WTC11 (cell line): ENCODE measurements at regions not wholly inside any gene's neighbourhood (a gene's known extent, or its start where the extent isn't known, plus 50 kb on each side); places are given as distances from the start of the nearest gene placed in this dataset.

Experiments
- ELF4 ChIP-seq: sonication (generic); formaldehyde crosslinking; IDR thresholded peaks from 2 replicates; pipeline ENCODE4 v1.8.1; 2022; ENCODE audit warnings: low read depth, mild to moderate bottlenecking, moderate library complexity, missing genetic modification reagents
- GTF2I ChIP-seq: fragments of 250-450 bp; sonication (Bioruptor Pico); conservative IDR thresholded peaks from 2 replicates; pipeline ENCODE4 v1.4.0; 2021; ENCODE audit warnings: mild to moderate bottlenecking
- NR2C2 ChIP-seq: sonication (generic); formaldehyde crosslinking; IDR thresholded peaks from 2 replicates; pipeline ENCODE4 v1.8.0; 2022; ENCODE audit warnings: mild to moderate bottlenecking, missing genetic modification reagents
- RELA ChIP-seq: sonication (generic); formaldehyde crosslinking; IDR thresholded peaks from 2 replicates; pipeline ENCODE4 v1.8.1; 2022; ENCODE audit warnings: missing genetic modification reagents, mild to moderate bottlenecking, borderline replicate concordance
- SMAD3 ChIP-seq: sonication (generic); formaldehyde crosslinking; IDR thresholded peaks from 2 replicates; pipeline ENCODE4 v1.8.0; 2022; ENCODE audit warnings: missing genetic modification reagents, mild to moderate bottlenecking, borderline replicate concordance
- SP1 ChIP-seq: sonication (generic); formaldehyde crosslinking; conservative IDR thresholded peaks from 2 replicates; pipeline ENCODE4 v1.8.1; 2022; ENCODE audit warnings: missing genetic modification reagents
- TCF7 ChIP-seq: sonication (generic); formaldehyde crosslinking; IDR thresholded peaks from 2 replicates; pipeline ENCODE4 v1.8.0; 2022; ENCODE audit warnings: mild to moderate bottlenecking, low read depth, missing genetic modification reagents, moderate library complexity
- TF ChIP-seq, protein P1 (sequence below): fragments of 250-450 bp; sonication (Bioruptor Pico); IDR thresholded peaks from 2 replicates; pipeline ENCODE4 v1.9.0; 2021; ENCODE audit warnings: mild to moderate bottlenecking, borderline replicate concordance
- TF ChIP-seq, protein P2 (sequence below): sonication (generic); formaldehyde crosslinking; IDR thresholded peaks from 2 replicates; pipeline ENCODE4 v1.8.1; 2023; ENCODE audit warnings: mild to moderate bottlenecking, missing genetic modification reagents, moderate library complexity
- TF ChIP-seq, protein P3 (sequence below): sonication (generic); formaldehyde crosslinking; IDR thresholded peaks from 2 replicates; pipeline ENCODE4 v1.8.1; 2022; ENCODE audit warnings: mild to moderate bottlenecking, missing genetic modification reagents, moderate library complexity, borderline replicate concordance
- TF ChIP-seq, protein P4 (sequence below): fragments of 200-600 bp; IDR thresholded peaks from 2 replicates; pipeline ENCODE4 v1.8.0; 2022; ENCODE audit warnings: antibody characterized with exemption
- TF ChIP-seq, protein P5 (sequence below): sonication (generic); formaldehyde crosslinking; IDR thresholded peaks from 2 replicates; pipeline ENCODE4 v1.8.0; 2023; ENCODE audit warnings: missing genetic modification reagents, mild to moderate bottlenecking, borderline replicate concordance
- TF ChIP-seq, protein P6 (sequence below): sonication (generic); formaldehyde crosslinking; IDR thresholded peaks from 2 replicates; pipeline ENCODE4 v1.8.0; 2022; ENCODE audit warnings: mild to moderate bottlenecking, missing genetic modification reagents

DNA sequence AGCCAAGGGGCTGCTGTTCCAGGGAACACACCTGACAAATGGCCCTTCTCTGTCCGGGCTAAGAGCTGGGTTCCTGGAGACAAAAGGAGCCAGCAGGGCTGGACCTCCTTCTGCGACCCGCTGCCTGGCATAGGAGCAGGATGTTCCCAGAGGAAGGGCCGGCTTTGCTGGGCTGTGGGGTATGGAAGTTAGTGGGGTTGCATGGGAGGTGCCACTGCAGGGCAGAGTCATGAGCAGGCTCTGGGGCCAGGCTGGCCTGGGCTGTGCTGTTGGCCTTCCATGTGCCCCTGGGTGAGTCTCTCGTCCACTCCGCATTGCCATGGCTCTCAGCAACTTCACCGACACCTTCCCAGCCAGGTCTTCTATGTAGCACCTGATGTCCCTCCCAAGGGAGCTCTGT is 507.6 kb downstream of the PTPRU start:
- TF ChIP-seq, protein P1, sequence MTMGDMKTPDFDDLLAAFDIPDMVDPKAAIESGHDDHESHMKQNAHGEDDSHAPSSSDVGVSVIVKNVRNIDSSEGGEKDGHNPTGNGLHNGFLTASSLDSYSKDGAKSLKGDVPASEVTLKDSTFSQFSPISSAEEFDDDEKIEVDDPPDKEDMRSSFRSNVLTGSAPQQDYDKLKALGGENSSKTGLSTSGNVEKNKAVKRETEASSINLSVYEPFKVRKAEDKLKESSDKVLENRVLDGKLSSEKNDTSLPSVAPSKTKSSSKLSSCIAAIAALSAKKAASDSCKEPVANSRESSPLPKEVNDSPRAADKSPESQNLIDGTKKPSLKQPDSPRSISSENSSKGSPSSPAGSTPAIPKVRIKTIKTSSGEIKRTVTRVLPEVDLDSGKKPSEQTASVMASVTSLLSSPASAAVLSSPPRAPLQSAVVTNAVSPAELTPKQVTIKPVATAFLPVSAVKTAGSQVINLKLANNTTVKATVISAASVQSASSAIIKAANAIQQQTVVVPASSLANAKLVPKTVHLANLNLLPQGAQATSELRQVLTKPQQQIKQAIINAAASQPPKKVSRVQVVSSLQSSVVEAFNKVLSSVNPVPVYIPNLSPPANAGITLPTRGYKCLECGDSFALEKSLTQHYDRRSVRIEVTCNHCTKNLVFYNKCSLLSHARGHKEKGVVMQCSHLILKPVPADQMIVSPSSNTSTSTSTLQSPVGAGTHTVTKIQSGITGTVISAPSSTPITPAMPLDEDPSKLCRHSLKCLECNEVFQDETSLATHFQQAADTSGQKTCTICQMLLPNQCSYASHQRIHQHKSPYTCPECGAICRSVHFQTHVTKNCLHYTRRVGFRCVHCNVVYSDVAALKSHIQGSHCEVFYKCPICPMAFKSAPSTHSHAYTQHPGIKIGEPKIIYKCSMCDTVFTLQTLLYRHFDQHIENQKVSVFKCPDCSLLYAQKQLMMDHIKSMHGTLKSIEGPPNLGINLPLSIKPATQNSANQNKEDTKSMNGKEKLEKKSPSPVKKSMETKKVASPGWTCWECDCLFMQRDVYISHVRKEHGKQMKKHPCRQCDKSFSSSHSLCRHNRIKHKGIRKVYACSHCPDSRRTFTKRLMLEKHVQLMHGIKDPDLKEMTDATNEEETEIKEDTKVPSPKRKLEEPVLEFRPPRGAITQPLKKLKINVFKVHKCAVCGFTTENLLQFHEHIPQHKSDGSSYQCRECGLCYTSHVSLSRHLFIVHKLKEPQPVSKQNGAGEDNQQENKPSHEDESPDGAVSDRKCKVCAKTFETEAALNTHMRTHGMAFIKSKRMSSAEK (CRISPR knock-in tag) = no peak
- TF ChIP-seq RELA (CRISPR knock-in tag) (no peak), TCF7 (no peak), GTF2I (CRISPR knock-in tag) (no peak), ELF4 (CRISPR knock-in tag) (no peak), SP1 (CRISPR knock-in tag) (no peak), NR2C2 (no peak), SMAD3 (CRISPR knock-in tag) (no peak)
- TF ChIP-seq, protein P2, sequence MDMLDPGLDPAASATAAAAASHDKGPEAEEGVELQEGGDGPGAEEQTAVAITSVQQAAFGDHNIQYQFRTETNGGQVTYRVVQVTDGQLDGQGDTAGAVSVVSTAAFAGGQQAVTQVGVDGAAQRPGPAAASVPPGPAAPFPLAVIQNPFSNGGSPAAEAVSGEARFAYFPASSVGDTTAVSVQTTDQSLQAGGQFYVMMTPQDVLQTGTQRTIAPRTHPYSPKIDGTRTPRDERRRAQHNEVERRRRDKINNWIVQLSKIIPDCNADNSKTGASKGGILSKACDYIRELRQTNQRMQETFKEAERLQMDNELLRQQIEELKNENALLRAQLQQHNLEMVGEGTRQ (CRISPR knock-in tag) = no peak
- TF ChIP-seq, protein P3, sequence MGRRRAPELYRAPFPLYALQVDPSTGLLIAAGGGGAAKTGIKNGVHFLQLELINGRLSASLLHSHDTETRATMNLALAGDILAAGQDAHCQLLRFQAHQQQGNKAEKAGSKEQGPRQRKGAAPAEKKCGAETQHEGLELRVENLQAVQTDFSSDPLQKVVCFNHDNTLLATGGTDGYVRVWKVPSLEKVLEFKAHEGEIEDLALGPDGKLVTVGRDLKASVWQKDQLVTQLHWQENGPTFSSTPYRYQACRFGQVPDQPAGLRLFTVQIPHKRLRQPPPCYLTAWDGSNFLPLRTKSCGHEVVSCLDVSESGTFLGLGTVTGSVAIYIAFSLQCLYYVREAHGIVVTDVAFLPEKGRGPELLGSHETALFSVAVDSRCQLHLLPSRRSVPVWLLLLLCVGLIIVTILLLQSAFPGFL (CRISPR knock-in tag) = no peak
- TF ChIP-seq, protein P4, sequence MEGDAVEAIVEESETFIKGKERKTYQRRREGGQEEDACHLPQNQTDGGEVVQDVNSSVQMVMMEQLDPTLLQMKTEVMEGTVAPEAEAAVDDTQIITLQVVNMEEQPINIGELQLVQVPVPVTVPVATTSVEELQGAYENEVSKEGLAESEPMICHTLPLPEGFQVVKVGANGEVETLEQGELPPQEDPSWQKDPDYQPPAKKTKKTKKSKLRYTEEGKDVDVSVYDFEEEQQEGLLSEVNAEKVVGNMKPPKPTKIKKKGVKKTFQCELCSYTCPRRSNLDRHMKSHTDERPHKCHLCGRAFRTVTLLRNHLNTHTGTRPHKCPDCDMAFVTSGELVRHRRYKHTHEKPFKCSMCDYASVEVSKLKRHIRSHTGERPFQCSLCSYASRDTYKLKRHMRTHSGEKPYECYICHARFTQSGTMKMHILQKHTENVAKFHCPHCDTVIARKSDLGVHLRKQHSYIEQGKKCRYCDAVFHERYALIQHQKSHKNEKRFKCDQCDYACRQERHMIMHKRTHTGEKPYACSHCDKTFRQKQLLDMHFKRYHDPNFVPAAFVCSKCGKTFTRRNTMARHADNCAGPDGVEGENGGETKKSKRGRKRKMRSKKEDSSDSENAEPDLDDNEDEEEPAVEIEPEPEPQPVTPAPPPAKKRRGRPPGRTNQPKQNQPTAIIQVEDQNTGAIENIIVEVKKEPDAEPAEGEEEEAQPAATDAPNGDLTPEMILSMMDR = no peak
- TF ChIP-seq, protein P5, sequence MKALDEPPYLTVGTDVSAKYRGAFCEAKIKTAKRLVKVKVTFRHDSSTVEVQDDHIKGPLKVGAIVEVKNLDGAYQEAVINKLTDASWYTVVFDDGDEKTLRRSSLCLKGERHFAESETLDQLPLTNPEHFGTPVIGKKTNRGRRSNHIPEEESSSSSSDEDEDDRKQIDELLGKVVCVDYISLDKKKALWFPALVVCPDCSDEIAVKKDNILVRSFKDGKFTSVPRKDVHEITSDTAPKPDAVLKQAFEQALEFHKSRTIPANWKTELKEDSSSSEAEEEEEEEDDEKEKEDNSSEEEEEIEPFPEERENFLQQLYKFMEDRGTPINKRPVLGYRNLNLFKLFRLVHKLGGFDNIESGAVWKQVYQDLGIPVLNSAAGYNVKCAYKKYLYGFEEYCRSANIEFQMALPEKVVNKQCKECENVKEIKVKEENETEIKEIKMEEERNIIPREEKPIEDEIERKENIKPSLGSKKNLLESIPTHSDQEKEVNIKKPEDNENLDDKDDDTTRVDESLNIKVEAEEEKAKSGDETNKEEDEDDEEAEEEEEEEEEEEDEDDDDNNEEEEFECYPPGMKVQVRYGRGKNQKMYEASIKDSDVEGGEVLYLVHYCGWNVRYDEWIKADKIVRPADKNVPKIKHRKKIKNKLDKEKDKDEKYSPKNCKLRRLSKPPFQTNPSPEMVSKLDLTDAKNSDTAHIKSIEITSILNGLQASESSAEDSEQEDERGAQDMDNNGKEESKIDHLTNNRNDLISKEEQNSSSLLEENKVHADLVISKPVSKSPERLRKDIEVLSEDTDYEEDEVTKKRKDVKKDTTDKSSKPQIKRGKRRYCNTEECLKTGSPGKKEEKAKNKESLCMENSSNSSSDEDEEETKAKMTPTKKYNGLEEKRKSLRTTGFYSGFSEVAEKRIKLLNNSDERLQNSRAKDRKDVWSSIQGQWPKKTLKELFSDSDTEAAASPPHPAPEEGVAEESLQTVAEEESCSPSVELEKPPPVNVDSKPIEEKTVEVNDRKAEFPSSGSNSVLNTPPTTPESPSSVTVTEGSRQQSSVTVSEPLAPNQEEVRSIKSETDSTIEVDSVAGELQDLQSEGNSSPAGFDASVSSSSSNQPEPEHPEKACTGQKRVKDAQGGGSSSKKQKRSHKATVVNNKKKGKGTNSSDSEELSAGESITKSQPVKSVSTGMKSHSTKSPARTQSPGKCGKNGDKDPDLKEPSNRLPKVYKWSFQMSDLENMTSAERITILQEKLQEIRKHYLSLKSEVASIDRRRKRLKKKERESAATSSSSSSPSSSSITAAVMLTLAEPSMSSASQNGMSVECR (CRISPR knock-in tag) = no peak
- TF ChIP-seq, protein P6, sequence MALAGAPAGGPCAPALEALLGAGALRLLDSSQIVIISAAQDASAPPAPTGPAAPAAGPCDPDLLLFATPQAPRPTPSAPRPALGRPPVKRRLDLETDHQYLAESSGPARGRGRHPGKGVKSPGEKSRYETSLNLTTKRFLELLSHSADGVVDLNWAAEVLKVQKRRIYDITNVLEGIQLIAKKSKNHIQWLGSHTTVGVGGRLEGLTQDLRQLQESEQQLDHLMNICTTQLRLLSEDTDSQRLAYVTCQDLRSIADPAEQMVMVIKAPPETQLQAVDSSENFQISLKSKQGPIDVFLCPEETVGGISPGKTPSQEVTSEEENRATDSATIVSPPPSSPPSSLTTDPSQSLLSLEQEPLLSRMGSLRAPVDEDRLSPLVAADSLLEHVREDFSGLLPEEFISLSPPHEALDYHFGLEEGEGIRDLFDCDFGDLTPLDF (CRISPR knock-in tag) = no peak
